HUES48 (cell line): ENCODE measurements at regions not wholly inside any gene's neighbourhood (a gene's known extent, or its start where the extent isn't known, plus 50 kb on each side); places are given as distances from the start of the nearest gene placed in this dataset.

Experiments
- H3K27ac ChIP-seq: one replicate; pipeline ENCODE4 v1.7.0; 2013; ENCODE audit warnings: low read depth, low read length, inconsistent platforms
- H3K27me3 ChIP-seq: 2 replicates; pipeline ENCODE4 v1.6.1; 2013; ENCODE audit warnings: mild to moderate bottlenecking, low read length; ENCODE audit not compliant: control insufficient read depth, insufficient read depth
- H3K36me3 ChIP-seq: 2 replicates; pipeline ENCODE4 v1.6.1; 2013; ENCODE audit warnings: low read length; ENCODE audit not compliant: control insufficient read depth, insufficient read depth
- H3K4me1 ChIP-seq: 2 replicates; pipeline ENCODE4 v1.6.1; 2013; ENCODE audit warnings: mild to moderate bottlenecking, low read length; ENCODE audit not compliant: control insufficient read depth, insufficient read depth
- H3K4me3 ChIP-seq: 2 replicates; pipeline ENCODE4 v1.5.1; 2013; ENCODE audit warnings: mild to moderate bottlenecking, low read depth, low read length
- H3K9ac ChIP-seq: 2 replicates; pipeline ENCODE4 v1.6.1; 2013; ENCODE audit warnings: mild to moderate bottlenecking, low read depth, low read length, moderate library complexity
- H3K9me3 ChIP-seq: 2 replicates; pipeline ENCODE4 v1.6.1; 2013; ENCODE audit warnings: low read length; ENCODE audit not compliant: control insufficient read depth, insufficient read depth

- Histone ChIP-seq H3K9ac (no peak overlapping the region), H3K27me3 (no peaks in the 10 kb centered on the region), H3K27ac (no peak overlapping the region)
Measured at GRCh38 chr18:1227025-1227424, 322.4 kb downstream of the ADCYAP1 start.

GRCh38 chr18:1229634-1230033 lies 325.0 kb downstream of the ADCYAP1 start:
- H3K4me1 ChIP-seq: no peaks in the 10 kb centered on the region
- H3K4me3 ChIP-seq: no peak overlapping the region
- H3K9ac ChIP-seq: no peak overlapping the region
- H3K9me3 ChIP-seq: 0 out of 2 replicates have a peak, but pooled peaks cover 10% of the 10 kb centered on the region
- no peak overlapping the region for H3K27ac ChIP-seq
- H3K27me3 ChIP-seq: no peaks in the 10 kb centered on the region
- no peaks in the 10 kb centered on the region for H3K36me3 ChIP-seq

More at GRCh38 chr18:1227025-1227424, 322.4 kb downstream of the ADCYAP1 start:
- no peaks in the 10 kb centered on the region for H3K36me3 ChIP-seq
- no peaks in the 10 kb centered on the region for H3K4me1 ChIP-seq
- H3K9me3 ChIP-seq: 0 out of 2 replicates have a peak, but pooled peaks cover 2% of the 10 kb centered on the region
- H3K4me3 ChIP-seq: no peak overlapping the region

- no peaks in the 10 kb centered on the region for H3K36me3 ChIP-seq
- no peak overlapping the region for H3K9ac ChIP-seq
- H3K27me3 ChIP-seq: no peaks in the 10 kb centered on the region
- H3K27ac ChIP-seq: no peak overlapping the region
- H3K4me1 ChIP-seq: 0 out of 2 replicates have a peak, but pooled peaks cover 7% of the 10 kb centered on the region
- H3K9me3 ChIP-seq: peaks cover 13% of the 10 kb centered on the region; the same call in 1 of the 2 replicates
- H3K4me3 ChIP-seq: no peak overlapping the region
Measured at GRCh38 chr18:1232867-1233266, 328.2 kb downstream of the ADCYAP1 start.

- Histone ChIP-seq H3K36me3 (no peaks in the 10 kb centered on the region), H3K4me1 (0 out of 2 replicates have a peak, but pooled peaks cover 7% of the 10 kb centered on the region), H3K4me3 (no peak overlapping the region), H3K9me3 (no peaks in the 10 kb centered on the region), H3K27ac (no peak overlapping the region), H3K9ac (no peak overlapping the region), H3K27me3 (no peaks in the 10 kb centered on the region)
Measured at GRCh38 chr18:1240701-1241100, 336.0 kb downstream of the ADCYAP1 start.

GRCh38 chr18:1244397-1245122 lies 339.9 kb downstream of the ADCYAP1 start:
- H3K36me3 ChIP-seq: no peaks in the 10 kb centered on the region
- H3K9me3 ChIP-seq: no peaks in the 10 kb centered on the region
- no peak overlapping the region for H3K27ac ChIP-seq
- H3K4me1 ChIP-seq: no peaks in the 10 kb centered on the region
- no peak overlapping the region for H3K9ac ChIP-seq
- no peaks in the 10 kb centered on the region for H3K27me3 ChIP-seq
- H3K4me3 ChIP-seq: no peak overlapping the region

- H3K27ac ChIP-seq: no peak overlapping the region
- H3K27me3 ChIP-seq: no peaks in the 10 kb centered on the region
- no peak overlapping the region for H3K9ac ChIP-seq
- no peaks in the 10 kb centered on the region for H3K4me1 ChIP-seq
- H3K4me3 ChIP-seq: no peak overlapping the region
- no peaks in the 10 kb centered on the region for H3K9me3 ChIP-seq
- H3K36me3 ChIP-seq: no peaks in the 10 kb centered on the region
Measured at GRCh38 chr18:1246827-1247226, 342.2 kb downstream of the ADCYAP1 start.

- H3K36me3 ChIP-seq: no peaks in the 10 kb centered on the region
- no peak overlapping the region for H3K27ac ChIP-seq
- H3K4me1 ChIP-seq: peaks cover 9% of the 10 kb centered on the region; the same call in 1 of the 2 replicates
- H3K9me3 ChIP-seq: no peaks in the 10 kb centered on the region
- H3K4me3 ChIP-seq: no peak overlapping the region
- no peaks in the 10 kb centered on the region for H3K27me3 ChIP-seq
- no peak overlapping the region for H3K9ac ChIP-seq
Measured at GRCh38 chr18:1252534-1252933, 347.9 kb downstream of the ADCYAP1 start.

- H3K36me3 ChIP-seq: no peaks in the 10 kb centered on the region
- no peak overlapping the region for H3K9ac ChIP-seq
- H3K4me3 ChIP-seq: no peak overlapping the region
- H3K9me3 ChIP-seq: no peaks in the 10 kb centered on the region
- no peak overlapping the region for H3K27ac ChIP-seq
- H3K27me3 ChIP-seq: no peaks in the 10 kb centered on the region
- peaks cover 9% of the 10 kb centered on the region; the same call in 1 of the 2 replicates for H3K4me1 ChIP-seq
Measured at GRCh38 chr18:1252936-1253335, 348.3 kb downstream of the ADCYAP1 start.

- Histone ChIP-seq H3K4me3 (no peak overlapping the region), H3K9ac (no peak overlapping the region), H3K27ac (no peak overlapping the region), H3K9me3 (no peaks in the 10 kb centered on the region), H3K4me1 (peaks cover 9% of the 10 kb centered on the region; the same call in 1 of the 2 replicates), H3K36me3 (no peaks in the 10 kb centered on the region), H3K27me3 (no peaks in the 10 kb centered on the region)
Measured at GRCh38 chr18:1253827-1254226, 349.2 kb downstream of the ADCYAP1 start.

GRCh38 chr18:1261054-1261453 lies 356.4 kb downstream of the ADCYAP1 start:
- Histone ChIP-seq H3K9me3 (peaks cover 8% of the 10 kb centered on the region), H3K27ac (no peak overlapping the region), H3K4me1 (no peaks in the 10 kb centered on the region), H3K9ac (no peak overlapping the region), H3K36me3 (no peaks in the 10 kb centered on the region), H3K4me3 (no peak overlapping the region), H3K27me3 (no peaks in the 10 kb centered on the region)

- H3K27me3 ChIP-seq: no peaks in the 10 kb centered on the region
- no peaks in the 10 kb centered on the region for H3K36me3 ChIP-seq
- no peak overlapping the region for H3K27ac ChIP-seq
- no peaks in the 10 kb centered on the region for H3K9me3 ChIP-seq
- H3K4me3 ChIP-seq: no peak overlapping the region
- no peak overlapping the region for H3K9ac ChIP-seq
- no peaks in the 10 kb centered on the region for H3K4me1 ChIP-seq
Measured at GRCh38 chr18:1267021-1267420, 362.4 kb downstream of the ADCYAP1 start.
